ENCODE measurements at regions not wholly inside any gene's neighbourhood (a gene's known extent, or its start where the extent isn't known, plus 50 kb on each side); places are given as distances from the start of the nearest gene placed in this dataset.

DNA sequence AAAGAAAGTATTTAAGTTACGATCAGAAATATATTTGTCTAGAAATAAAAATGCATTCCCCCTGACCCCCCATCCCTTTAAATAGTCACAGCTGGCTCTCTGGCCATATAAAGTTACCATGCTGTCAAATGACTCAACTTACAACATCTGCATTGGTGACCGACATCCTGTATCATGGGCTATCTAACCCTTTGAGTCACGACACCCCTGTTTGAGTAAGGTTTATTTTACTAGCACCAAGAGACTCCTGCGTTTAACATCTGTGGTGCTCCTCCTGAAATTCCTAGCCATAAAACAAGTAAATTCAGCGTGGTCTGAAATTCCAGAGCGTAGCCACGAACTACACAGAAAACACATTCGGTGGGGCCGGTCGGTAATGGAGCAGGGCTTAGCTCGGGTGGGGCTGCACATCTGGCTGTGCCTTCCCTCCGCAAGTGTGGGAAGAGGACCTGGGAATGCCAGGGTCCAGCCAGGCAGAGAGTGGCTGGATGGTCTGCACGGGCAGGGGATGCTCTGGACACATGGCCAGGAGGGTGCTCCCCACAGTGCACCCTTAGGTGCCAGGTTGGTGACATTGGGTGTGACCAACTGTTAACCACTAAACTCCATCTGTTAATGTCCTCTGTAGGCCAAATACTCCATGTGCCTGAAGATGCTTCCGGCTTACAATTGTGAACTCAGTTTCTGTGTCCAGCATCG is 53.0 kb upstream of the CLDN14 start:
- DNase-seq (ENCODE audit: low read depth) = no peak

DNA sequence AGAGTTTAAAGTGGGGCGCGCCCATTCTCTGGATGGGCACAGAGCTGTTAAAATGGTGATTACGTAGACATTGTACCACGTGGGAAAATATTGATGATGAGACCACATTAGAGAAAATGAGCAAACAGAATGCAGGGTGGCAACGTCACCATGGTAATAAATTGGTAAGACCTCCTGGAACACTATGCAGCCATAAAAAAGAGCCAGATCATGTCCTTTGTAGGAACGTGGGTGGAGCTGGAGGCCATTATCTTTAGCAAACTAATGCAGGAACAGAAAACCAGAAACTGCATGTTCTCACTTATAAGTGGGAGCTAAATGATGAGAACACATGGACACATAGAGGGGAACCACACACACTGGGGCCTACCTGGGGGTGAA is 53.5 kb upstream of the CLDN14 start:
- DNase-seq (ENCODE audit: low read depth) = no peak

DNA sequence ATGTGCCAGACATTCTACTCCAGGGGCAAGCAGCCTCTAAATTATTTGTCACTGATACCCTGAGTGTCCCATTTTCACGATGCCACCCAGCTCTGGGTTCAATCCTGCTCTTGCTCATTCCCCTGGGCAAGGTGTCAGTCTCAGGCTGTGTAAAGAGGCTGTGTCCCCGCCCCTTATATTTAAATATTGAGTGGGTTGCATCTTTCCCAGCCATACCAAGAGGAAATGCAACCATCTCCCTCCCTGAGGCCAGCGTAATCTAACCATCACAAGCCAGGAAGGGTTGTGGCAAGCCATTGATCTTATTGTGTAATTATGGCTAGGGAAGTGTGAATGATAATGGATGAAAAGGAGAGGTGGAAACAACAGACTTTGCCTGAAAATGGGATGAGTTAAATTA is 54.7 kb upstream of the CLDN14 start:
- DNase-seq (ENCODE audit: low read depth) = no peak

DNA sequence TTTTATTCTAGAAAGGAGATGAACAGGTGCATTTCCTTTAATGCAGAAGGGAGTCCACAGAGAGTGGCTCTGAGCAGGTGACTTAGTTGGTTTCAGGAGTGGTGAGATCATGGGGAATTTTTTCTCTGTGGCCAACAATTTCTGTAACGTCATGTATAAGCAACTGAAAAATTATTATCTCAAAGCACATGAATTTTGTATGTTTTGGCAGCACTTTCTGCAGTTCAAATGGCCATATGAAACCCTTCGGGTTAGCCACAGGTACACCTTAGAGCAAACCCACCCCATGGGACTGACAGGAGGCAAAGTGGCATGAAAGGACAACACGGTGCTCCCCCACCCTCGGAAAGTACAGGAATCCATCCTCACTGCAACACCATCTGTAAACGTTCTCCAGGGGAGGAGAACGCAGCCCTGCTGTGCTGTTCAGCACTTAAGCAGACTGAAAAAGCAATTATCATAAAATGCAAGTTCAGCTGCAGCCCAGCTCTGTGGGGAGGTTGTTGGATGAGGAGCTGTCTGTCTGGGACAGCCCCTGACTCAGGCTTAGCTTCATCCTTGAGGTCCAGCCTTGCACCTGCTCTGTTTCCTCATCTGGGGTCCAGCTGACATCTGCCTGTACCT is 55.8 kb upstream of the CLDN14 start:
- DNase-seq (ENCODE audit: low read depth) = no peak

DNA sequence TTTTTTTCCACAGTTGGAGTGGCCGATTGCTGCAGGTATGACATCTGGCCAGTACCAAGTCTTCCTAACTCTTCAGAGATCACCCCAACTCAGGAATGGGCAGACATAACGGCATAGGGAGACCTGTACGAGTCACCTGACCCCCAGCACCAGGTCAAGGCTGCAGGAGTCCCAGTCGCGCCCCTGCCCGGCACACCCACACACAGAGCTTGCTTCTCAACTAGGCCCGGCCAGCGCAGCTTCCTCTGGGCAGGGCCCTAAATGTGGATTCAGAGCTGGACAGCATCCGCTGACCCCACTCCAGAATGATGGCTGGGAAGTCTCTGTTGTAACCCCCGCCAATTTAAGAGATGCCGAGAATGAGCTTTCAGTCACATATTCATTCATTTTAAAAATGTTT is 58.8 kb upstream of the CLDN14 start:
- no peak for DNase-seq (ENCODE audit: low read depth)

DNA sequence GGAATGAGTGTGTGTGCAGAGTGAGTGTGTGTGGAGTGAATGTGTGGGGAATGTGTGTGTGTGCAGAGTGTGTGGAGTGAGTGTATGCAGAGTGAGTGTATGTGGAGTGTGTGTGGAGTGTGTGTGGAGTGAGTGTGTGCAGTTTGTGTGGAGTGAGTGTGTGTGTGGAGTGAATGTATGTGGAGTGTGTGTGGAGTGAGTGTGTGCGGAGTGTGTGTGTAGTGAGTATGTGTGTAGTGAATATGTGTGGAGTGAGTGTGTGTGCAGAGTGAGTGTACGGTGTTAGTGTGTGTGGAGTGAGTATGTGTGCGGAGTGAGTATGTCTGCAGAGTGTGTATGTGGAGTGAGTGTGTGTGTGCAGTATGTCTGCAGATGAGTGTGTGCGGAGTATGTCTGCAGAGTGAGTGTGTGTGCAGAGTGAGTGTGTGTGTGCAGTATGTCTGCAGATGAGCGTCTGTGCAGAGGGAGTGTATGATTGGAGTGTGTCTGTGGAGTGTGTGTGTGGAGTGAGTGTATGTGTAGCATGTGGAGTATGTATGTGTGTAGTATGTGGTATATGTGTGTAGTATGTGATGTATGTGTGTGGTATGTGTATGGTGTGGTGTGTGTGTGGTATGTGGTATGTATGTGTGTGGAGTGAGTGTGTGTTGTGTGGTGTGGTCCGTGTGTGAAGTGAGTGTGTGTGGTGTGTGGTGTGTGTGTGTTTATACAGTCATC is 59.7 kb upstream of the CLDN14 start:
- no peak for DNase-seq (ENCODE audit: low read depth)

DNA sequence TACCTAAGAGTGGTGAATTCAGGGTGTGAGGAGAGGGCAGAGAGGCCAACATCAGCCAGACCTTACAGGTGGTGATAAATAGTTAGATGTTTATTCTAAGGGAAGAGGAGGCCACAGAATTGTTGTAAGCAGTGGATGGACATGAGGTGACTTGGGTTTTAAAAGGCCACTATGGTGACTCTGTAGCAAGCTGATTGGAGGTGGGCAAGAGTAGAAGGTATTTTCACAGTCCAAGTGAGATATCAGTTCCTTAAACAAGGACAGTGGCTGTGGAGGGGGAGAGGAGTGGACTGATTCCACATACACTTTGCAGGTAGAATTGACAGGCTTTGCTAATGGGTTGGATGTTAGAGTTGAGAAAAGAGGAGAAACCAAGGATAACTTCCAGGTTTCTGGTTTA is 60.8 kb upstream of the CLDN14 start:
- no peak for DNase-seq (ENCODE audit: low read depth)

DNA sequence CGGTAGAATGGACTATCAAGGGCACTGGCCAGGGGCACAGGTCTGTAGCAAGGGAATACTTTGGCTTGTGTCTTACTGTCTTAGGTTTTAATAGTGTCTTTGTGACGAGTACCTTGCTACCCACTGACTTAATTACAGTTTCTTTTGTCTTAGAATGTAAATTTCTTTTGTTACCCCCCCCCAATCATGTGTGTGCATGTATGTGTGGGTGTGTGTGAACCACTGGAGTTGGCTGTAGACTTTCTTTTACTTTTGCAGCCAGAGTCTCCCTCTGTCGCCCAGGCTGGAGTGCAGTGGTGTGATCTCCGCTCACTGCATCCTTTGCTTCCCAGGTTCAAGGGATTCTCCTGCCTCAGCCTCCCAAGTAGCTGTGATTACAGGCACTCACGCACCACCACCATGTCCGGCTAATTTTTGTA is 61.8 kb upstream of the CLDN14 start:
- no peak for DNase-seq (ENCODE audit: low read depth)

DNA sequence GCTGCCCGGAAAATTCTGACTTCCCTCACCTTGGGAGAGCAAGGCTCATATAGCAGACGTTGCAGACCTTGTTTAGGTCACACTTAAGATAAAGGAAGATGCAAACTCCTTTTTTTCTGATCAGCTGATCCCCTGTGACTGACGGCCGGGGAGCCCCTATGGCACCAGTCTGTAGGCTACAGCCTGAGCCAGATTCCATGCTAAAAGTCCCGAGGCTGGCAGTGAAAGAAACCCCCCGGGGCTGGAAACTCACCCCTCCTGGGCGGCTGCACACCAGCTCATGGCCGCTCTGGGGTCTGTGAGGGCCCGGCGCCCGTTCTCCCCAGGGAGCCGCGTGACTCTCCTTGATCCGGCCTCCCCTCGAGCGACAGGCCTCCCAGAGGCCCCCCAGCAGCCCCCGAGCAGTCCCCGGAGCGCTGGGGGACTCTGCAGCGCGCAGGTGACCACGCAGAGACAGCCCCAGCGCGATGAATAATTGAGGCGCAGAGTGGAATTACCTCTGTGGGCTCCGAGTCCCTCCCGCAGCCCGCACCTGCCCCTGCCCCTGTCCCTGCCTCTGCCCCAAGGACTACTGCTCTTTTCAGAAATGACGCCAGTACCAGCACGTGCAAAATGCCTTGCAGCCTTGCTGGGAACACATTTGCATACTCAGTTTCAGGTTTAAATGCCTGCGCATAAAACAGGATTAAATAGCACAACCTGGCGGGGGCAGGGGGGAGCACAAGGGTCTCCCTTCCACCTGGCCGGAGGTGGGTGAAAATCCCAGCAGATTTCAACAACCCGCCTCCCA is 62.6 kb upstream of the CLDN14 start:
- DNase-seq (ENCODE audit: low read depth) = no peak

DNA sequence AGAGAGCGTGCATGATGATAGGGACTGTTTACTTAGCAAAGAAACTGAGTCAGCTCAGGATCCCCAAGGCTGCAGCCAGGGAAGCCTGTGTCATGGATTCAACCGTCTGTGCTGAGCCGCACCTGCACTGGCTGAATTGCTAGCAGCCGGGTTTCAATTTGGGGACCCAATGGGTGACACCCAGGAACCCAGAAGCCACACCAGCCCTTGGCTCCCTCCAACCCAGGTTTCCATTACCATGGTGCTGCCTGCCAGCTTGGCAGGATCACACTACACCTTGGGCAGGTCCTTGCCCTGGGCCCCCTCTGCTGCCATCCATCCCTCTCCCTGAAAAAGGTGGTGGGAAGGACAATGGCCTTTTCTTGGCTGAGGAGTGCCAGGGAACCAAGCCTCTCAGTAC is 64.0 kb upstream of the CLDN14 start:
- DNase-seq (ENCODE audit: low read depth) = no peak

DNA sequence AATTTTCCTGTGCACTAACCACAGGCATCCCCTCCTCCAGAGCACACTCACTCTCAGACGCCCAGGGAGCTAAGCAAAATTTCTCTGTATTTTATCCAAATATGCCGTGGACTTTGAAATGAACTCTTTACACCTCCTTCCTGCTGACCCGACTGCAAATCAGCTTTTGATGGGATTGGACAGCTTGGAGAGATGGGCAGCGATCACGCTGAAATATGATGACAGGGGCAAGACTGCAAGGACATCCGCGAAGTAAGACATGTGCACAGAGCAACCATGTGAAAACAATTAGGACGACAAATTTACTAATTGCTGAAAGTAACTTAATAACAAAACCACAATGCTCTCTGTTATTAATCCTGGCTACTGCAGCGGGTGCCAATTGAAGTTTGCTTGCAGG is 64.6 kb upstream of the CLDN14 start:
- no peak for DNase-seq (ENCODE audit: low read depth)

DNA sequence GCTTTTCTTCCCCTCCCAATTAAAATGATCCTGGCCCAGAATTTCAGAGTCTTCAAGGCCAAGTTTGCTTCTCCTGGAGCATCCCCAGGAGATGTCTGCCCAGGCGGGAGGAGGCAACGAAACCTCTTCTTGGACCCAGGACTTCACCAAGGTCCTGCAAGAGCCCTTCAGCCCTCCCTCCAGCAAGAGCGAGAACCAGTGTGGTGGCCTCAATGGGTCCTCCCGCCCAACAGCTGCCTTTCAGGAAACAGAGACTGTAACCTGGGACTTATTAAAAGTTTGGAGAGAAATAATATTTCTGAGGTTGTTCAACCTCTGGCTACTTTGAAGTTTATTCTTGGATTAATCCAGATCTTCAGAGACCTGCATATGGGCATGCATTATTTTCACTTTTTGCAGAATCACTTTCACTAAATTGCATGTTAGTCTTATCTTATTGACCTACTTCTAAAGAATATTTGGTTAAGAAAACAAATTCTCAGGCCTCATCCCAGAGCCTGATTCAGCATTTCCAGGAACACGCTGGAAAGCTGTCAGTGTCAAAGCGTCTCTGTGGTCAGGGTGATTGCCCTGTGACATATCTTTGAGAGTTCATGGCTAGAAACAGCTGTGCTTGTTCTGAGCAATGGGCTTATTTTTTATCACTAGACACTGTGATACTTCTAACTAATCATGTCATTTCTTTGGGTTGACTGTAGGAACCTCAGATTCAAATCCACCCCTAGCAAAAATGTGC is 66.0 kb upstream of the CLDN14 start:
- no peak for DNase-seq (ENCODE audit: low read depth)

DNA sequence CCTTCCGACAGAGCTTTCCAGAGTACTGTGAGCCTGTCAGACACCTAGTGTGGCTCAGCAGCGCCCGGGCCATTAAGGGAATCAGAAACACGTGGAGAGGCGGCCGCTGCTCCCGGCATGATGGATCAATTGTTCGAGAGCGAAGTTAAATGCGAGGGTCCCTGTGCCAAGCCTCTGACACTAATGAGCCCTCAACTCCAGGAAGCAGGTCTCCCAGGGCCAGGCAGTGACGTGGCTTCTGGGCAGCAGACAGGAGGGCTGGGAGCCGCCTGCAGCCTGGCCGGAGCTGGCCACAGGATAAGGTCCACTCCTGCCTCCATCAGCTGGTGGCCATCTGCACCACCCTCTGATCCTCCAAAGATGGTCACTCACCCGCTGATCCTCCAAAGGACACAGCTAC is 67.5 kb upstream of the CLDN14 start:
- no peak for DNase-seq (ENCODE audit: low read depth)

DNA sequence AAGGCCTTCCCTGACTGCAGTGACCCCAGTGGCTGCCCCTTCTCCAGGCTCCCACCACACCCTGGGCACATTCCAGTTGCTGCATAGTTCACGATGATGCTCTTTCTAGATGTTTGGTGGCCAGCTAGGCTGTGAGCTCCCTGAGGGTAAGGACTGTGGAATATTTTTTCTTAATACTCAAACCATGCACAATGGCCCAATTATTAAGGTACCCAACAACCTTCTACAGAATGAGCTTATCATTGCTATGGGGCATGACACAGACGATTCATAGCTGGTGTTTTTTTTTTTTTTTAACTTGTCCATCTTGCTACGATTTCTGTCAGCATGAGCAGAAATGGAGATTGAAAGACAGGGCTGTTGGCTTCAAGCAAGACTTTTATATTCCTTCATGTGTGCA is 68.9 kb upstream of the CLDN14 start:
- DNase-seq (ENCODE audit: low read depth) = no peak

DNA sequence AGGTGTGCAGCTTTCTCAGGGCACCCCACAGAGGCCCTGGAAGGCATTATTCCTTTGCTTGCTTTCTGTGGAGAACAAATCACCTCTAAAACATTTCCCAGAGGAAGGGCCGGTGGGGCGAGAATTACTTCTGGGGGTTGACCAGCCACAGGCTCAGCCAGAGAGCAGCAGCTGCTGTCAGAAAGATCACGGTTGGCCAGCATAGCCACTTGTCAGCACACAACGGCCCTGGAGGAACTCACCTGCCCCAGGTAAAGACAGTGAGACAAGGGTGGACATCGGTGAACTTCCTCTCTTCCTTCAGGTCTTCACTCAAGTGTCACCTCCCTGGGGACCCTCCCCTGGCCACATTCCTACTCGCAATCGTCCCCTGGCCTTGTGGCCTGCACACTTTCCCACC is 69.5 kb upstream of the CLDN14 start:
- no peak for DNase-seq (ENCODE audit: low read depth)

DNA sequence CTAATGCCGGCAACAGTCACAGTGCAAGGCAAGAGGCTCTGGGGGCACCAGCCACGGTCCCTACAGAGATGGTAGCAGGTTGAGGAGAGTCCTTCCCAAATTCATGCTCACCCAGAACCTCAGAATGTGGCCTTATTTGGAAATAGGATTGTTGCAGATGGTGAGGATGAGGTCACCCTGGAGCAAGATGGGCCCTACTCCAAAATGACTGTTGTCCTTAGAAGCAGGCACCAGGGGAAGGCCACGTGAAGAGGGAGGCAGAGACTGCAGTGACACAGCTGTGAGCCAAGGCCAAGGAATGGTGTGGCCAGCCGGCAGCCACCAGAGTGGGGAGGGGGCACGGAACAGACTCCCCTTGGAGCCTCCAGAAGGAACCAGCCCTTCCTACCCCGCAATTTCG is 70.8 kb upstream of the CLDN14 start:
- DNase-seq (ENCODE audit: low read depth) = no peak

DNA sequence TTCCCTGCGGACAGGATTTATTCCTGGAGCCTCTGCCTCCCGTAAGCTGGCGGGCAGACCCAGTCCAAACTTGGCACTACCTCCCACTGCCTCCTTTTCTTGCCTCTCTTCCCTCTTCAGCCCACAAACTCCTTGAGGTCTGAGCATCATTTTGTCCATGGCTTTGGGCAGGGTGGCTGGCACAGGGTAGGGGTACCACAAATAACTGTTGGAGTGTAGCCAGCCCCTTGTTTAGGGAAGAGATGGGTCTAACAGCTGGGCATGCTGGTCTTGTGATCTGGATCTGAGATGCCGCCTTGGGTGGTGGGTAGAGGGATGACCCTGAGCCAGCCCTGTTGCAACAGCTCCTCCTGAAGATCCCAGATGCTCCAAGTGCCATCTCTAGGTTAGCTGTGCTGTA is 71.4 kb upstream of the CLDN14 start:
- DNase-seq (ENCODE audit: low read depth) = no peak

DNA sequence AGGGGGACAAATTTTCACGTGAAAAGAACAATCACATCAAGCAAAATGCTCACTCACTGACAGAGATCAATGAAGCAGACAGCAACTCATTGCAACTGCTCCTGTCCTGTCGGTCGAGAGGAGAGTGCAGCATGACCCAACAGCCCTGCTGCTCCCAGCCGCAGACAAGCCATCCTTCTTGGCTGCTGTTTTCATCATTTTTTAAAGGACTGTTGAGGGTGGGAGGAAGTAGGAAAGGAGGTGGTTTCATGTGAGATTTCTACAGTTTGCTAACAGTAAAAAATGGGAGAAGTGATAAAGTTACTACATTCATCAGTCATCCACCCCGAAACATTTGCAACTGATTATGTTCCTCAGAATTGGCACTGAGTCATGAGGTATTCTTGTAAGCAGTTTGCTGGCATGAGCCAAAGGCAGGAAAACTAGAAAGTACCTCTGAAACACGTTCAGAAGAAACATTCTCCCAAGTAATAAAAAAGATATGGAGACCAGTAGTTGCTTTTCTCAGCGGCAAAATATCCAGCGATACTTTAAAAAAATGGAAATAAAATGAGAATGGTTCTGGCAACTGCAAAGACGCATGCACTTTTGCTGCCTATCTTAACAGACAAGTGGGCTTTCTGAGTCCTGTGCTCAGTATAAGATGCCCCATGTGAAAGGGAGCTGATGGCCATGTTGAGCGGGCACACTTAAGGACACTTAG is 72.0 kb upstream of the CLDN14 start:
- DNase-seq (ENCODE audit: low read depth) = no peak

DNA sequence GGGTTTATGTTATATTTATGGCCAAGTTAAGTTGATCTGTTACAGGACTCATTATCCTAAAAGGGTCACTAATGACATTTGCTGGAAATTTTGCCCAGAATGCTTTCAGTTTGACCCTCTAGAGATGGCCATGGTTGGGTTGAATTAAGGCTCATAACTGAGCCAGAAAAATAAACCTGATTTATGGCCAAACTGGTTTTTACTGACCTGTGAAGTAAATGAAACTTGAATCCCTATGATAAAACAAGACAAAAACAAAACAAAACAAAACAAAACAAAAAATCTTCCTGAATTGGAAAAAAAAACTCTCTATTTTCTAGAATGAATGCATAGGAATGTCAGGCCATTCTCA is 72.5 kb upstream of the CLDN14 start:
- no peak for DNase-seq (ENCODE audit: low read depth)

DNA sequence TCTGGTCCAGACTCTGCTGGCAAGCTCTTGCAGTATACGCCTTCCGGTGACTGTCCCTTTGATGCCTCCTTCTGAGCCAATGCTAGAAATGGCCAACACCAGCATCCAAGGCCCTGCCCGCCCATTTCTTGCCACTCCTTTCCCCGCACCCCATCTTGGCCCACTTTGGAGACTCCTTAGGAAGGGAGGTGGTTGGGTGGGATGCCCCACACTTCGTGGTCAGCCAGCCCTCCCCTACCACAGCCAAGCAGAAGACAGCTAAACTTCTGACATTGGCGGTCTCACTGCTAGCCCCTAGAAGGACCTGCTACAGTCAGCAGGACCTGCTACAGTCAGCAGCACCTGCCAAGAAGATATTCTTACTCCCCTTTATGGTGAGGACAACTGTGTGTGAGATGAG is 73.5 kb upstream of the CLDN14 start:
- no peak for DNase-seq (ENCODE audit: low read depth)

DNA sequence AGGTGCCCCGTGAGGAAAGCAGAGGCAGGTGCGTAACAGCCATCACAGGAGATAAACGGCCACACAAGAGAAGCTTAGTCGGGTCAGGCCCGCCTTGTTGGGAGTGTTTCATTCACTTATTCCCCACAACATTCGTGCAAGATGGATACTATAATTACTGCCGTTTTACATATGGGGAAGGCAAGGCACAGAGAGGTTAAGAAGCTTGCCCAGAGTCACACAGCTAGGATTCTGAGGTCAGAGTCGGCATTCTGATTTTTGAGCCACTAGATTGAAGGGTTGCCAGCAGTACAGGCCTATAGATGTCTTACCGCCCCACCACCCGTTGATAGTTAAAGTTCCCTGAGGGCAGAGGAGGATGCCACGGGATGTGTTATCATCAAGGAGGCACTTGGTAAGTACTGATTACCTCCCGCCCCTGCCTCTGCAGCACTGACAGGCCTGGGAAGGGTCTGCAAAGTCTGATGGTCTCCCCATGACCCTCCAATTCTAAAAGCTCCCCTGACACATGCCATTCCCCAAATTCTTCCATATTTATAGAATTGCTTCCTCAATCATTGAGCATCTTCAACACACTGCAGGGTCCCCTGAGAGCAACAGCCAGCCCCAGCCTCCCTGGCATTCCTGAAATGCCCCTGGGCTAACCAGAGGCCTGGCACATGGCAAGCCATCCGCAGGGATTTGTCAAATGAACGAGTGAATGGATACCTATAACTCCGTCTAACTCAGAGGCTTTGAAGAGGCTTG is 74.7 kb upstream of the CLDN14 start:
- no peak for DNase-seq (ENCODE audit: low read depth)

All from activated T-cell treated with anti-CD3 and anti-CD28 coated beads for 24 hours (primary cell).